Nephron (organoid): ENCODE measurements at regions not wholly inside any gene's neighbourhood (a gene's known extent, or its start where the extent isn't known, plus 50 kb on each side); places are given as distances from the start of the nearest gene placed in this dataset.

Source experiments
- H3K27ac Mint-ChIP-seq, 3 experiments: 2 replicates each; pipeline ENCODE4 v1.8.0; 2020; ENCODE audit warnings: mixed read lengths in 3 of 3, mild to moderate bottlenecking in 2 of 3, moderate library complexity in 1 of 3
- H3K27me3 Mint-ChIP-seq: 2 replicates; pipeline ENCODE4 v1.8.0; 2021; ENCODE audit warnings: low read depth, mild to moderate bottlenecking, moderate library complexity, mixed read lengths
- H3K36me3 Mint-ChIP-seq: 2 replicates; pipeline ENCODE4 v1.8.0; 2020; ENCODE audit warnings: low read depth, mixed read lengths
- H3K4me1 Mint-ChIP-seq: 2 replicates; pipeline ENCODE4 v1.8.0; 2020; ENCODE audit warnings: mixed read lengths
- H3K4me3 Mint-ChIP-seq, 3 experiments: 2 replicates each; pipeline ENCODE4 v1.8.0; 2020; ENCODE audit warnings: mild to moderate bottlenecking in 3 of 3, mixed read lengths in 3 of 3, moderate library complexity in 2 of 3
- H3K9me3 Mint-ChIP-seq: 2 replicates; pipeline ENCODE4 v1.8.0; 2020; ENCODE audit warnings: mixed read lengths
- CTCF ChIP-seq, 3 experiments: fragments of 200-600 bp; sonication (generic); IDR thresholded peaks; one replicate each; pipeline ENCODE4 v1.5.0; 2021; ENCODE audit warnings: antibody characterized with exemption in 3 of 3; ENCODE audit not compliant: unreplicated experiment in 3 of 3

GRCh38 chr22:42217752-42218280 is 52.6 kb downstream of the TCF20 start:
- Mint-ChIP-seq H3K4me3 (no peak overlapping the region), H3K27me3 (no peaks in the 10 kb centered on the region), H3K4me1 (peaks cover 21% of the 10 kb centered on the region), H3K9me3 (no peaks in the 10 kb centered on the region), H3K27ac (peak overlapping the region in 2 of 3 experiments; percentile 3 to 65), H3K36me3 (peaks cover 25% of the 10 kb centered on the region)
- no peak for TF ChIP-seq CTCF (IDR thresholded peaks at IDR 0.05; ENCODE audit: unreplicated experiment in 3 of 3)

DNA sequence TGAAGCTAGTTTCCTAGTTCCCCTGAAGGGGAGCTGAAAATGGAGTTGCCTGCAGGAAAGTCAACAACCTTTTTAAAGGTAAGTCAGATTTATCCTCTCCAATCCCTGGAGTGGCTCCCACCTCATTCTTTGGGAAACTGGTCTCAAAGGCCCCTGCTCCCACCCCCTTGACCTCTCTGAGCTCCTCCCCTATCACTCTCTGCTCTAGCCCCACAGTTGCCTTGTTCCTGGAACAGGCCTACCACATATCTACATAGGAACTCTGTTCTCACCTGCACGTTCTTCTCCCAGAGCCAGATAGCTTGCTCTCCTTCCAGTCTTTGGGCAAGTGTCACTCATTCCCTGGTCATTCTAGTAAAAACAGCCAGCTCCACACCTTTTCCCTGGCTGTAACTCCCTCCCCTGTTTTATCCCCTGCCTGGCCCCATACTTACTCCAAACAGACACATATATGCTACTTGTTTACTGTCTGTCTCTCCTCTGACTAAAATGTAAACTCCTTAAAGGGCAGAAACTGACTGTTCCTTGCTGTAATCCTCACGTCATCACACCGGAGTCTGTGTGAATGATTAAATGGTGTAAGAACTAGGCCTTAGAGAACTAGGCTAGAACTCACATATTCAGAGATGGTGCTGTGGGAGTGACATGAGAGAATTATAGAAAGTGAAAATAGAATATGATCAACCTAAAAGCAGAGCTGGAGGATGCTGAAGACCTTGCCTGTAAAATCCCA is 53.3 kb downstream of the TCF20 start:
- Mint-ChIP-seq H3K36me3 (peaks cover 29% of the 10 kb centered on the region), H3K27ac (peak overlapping the region; percentile 1 to 65 (median 3)), H3K4me1 (peaks cover 21% of the 10 kb centered on the region), H3K4me3 (no peak overlapping the region), H3K9me3 (no peaks in the 10 kb centered on the region), H3K27me3 (no peaks in the 10 kb centered on the region)
- no peak for TF ChIP-seq CTCF (IDR thresholded peaks at IDR 0.05; ENCODE audit: unreplicated experiment in 3 of 3)

DNA sequence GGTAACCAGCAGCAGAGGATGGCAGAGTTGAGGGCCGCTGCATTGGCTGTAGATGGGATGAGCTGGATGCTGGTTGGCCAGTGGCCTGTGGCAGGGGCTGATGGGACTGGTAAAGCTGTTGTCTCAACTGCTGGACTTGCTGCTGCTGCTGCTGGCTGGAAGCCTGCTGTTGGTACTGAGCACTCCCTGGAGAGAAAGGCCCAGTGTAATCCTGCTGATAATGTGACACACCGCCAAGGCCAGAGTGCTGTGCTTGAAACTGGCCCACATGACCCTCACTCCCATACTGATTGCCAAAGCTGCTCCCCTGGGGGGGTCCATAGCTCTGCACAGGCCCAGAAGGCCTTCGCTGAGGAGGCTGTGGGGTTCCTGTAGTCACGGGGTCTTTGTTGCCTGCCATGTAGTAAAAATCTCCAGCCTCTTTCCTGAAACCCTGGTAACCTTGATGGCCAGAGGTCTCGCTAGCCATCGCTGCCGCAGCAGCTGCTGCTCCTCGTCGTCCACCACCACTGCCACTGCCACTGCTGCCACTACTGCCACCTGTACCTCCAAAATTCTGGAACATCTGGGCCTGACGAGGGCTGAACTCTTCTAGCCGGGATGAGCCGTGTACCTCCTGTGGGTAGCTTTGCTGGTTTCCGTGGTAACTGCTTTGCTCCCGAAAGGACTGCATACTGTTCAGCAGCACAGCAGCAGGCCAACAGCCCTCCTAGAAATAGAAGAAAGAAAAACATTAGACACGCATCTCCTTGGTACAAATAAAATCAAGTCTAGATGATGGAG is 55.6 kb downstream of the TCF20 start:
- Mint-ChIP-seq H3K27ac (peak overlapping the region in 2 of 3 experiments; percentile 15 to 23), H3K9me3 (no peaks in the 10 kb centered on the region), H3K36me3 (peaks cover 51% of the 10 kb centered on the region), H3K4me1 (peaks cover 16% of the 10 kb centered on the region), H3K27me3 (no peaks in the 10 kb centered on the region), H3K4me3 (no peak overlapping the region)
- TF ChIP-seq CTCF (IDR thresholded peaks at IDR 0.05; ENCODE audit: unreplicated experiment in 3 of 3) = no peak

- Mint-ChIP-seq H3K27ac (no peak overlapping the region), H3K9me3 (no peaks in the 10 kb centered on the region), H3K4me1 (no peaks in the 10 kb centered on the region), H3K36me3 (peaks cover 65% of the 10 kb centered on the region), H3K27me3 (no peaks in the 10 kb centered on the region), H3K4me3 (no peak overlapping the region)
- no peak for TF ChIP-seq CTCF (IDR thresholded peaks at IDR 0.05; ENCODE audit: unreplicated experiment in 3 of 3)
Observed at GRCh38 chr22:42208362-42208761, 62.1 kb downstream of the TCF20 start.

DNA sequence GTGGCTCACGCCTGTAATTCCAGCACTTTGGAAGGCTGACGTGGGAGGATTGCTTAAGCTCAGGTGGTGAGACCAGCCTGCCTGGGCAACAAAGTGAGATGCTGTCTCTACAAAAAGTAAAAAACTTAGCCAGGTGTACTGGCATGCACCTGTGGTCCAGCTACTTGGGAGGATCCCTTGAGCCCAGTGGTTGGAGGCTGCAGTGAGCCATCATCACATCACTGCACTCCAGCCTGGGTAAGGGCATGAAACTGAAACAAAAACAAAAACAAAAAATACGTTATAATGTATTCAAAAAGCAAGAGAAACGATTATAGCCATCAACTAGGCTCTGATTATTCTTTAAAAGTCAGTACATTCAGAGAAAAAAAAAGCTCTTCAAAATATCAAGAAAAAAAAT is 62.5 kb downstream of the TCF20 start:
- H3K27me3 Mint-ChIP-seq = no peaks in the 10 kb centered on the region
- no peak overlapping the region for H3K27ac Mint-ChIP-seq
- no peak for TF ChIP-seq CTCF (IDR thresholded peaks at IDR 0.05; ENCODE audit: unreplicated experiment in 3 of 3)
- peaks cover 60% of the 10 kb centered on the region for H3K36me3 Mint-ChIP-seq
- no peak overlapping the region for H3K4me3 Mint-ChIP-seq
- H3K4me1 Mint-ChIP-seq = no peaks in the 10 kb centered on the region
- no peaks in the 10 kb centered on the region for H3K9me3 Mint-ChIP-seq
